ENCODE measurements at regions not wholly inside any gene's neighbourhood (a gene's known extent, or its start where the extent isn't known, plus 50 kb on each side); places are given as distances from the start of the nearest gene placed in this dataset.

DNA sequence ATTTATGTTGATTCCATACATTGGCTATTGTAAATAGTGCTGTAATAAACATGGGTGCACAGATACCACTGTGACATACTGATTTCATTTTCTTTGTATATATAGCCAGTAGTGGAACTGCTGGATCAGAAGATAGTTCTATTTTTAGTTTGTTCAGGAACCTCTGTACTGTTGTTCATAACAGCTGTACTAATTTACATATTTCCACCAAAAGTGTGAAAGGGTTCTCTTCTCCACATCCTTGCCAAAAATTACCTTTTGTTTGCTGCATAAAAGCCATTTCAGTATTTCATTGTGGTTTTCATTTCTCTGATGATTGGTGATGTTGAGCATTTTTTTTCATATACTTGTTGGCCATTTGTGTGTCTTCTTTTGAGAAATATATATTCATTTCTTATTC, 1962.1 kb downstream of the PCDH9 start:
- TF ChIP-seq MAZ (IDR thresholded peaks at IDR 0.05; ENCODE audit: borderline replicate concordance, low read depth, low read length) (no peak), MAZ (CRISPR knock-in tag; IDR thresholded peaks at IDR 0.05; ENCODE audit: low read depth) (no peak), FOSL1 (CRISPR knock-in tag; IDR thresholded peaks at IDR 0.05; ENCODE audit: borderline replicate concordance) (no peak), FOXO1 (CRISPR knock-in tag; IDR thresholded peaks at IDR 0.05) (no peak)
- TF ChIP-seq, protein P1, sequence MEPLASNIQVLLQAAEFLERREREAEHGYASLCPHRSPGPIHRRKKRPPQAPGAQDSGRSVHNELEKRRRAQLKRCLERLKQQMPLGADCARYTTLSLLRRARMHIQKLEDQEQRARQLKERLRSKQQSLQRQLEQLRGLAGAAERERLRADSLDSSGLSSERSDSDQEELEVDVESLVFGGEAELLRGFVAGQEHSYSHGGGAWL (CRISPR knock-in tag; IDR thresholded peaks at IDR 0.05), result no peak
